ENCODE measurements at regions not wholly inside any gene's neighbourhood (a gene's known extent, or its start where the extent isn't known, plus 50 kb on each side); places are given as distances from the start of the nearest gene placed in this dataset.

DNA sequence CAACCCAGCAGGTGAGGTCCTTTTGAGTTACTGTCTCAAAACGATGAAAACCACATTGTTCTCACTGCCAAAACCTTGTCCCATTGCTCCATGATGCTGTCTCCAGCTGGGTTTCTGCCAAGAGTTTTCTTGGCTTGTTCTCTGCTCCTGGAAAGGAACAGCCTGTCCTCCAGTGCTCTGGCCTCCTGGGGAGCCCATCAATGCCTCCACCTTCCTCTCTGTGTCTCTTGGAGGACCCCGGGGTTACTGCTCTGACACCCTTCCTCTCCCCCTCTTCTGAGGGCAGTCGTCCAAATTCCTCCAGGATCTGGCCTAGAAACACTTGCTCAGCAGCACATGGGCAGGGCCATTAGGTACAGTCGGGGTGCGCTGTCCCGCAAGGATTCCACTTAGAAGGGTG, 63.9 kb upstream of the RGMA start:
- CTCF ChIA-PET = interaction anchor here (0.6 to 0.7 kb wide), 2 partner anchors 14 to 124 kb away, joined by 3 read pairs; no protein-coding TSS in a partner anchor
- TF ChIP-seq, protein P1, sequence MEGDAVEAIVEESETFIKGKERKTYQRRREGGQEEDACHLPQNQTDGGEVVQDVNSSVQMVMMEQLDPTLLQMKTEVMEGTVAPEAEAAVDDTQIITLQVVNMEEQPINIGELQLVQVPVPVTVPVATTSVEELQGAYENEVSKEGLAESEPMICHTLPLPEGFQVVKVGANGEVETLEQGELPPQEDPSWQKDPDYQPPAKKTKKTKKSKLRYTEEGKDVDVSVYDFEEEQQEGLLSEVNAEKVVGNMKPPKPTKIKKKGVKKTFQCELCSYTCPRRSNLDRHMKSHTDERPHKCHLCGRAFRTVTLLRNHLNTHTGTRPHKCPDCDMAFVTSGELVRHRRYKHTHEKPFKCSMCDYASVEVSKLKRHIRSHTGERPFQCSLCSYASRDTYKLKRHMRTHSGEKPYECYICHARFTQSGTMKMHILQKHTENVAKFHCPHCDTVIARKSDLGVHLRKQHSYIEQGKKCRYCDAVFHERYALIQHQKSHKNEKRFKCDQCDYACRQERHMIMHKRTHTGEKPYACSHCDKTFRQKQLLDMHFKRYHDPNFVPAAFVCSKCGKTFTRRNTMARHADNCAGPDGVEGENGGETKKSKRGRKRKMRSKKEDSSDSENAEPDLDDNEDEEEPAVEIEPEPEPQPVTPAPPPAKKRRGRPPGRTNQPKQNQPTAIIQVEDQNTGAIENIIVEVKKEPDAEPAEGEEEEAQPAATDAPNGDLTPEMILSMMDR (conservative IDR thresholded peaks at IDR 0.05; ENCODE audit: low read depth) = no peak
- POLR2A ChIA-PET (ENCODE audit: low non-redundant PET) = no interaction called here
- H3K27ac ChIP-seq = no peak overlapping the region
- DNase-seq (ENCODE audit: low spot score) = no peak

DNA sequence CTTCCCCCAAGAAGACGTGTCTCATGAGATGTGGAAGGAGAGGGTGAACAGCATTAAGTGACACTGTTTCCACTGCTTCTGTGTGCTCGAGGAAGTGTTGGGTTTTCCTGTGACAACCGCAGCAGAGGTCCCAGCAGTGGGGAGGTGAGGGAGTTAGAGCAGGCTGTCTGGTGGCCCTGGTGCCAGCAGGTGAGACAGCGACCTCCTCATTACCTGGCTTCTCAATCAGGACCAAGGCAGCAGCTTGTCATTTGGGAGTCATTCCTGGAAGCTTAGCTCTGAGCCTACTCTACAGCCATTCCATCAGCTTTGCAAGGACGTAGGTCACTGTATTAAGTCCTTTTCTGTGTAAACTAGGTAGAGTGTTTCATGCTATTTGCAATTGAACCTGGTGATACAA, 63.3 kb upstream of the RGMA start:
- CTCF ChIA-PET = interaction anchor here (0.6 to 0.7 kb wide), 4 partner anchors 15 to 135 kb away, joined by 3 to 6 read pairs (median 3); no protein-coding TSS in a partner anchor
- POLR2A ChIA-PET (ENCODE audit: low non-redundant PET) = no interaction called here
- DNase-seq (ENCODE audit: low spot score) = no peak
- no peak overlapping the region for H3K27ac ChIP-seq
- TF ChIP-seq, protein P1 (conservative IDR thresholded peaks at IDR 0.05; ENCODE audit: low read depth) = no peak

DNA sequence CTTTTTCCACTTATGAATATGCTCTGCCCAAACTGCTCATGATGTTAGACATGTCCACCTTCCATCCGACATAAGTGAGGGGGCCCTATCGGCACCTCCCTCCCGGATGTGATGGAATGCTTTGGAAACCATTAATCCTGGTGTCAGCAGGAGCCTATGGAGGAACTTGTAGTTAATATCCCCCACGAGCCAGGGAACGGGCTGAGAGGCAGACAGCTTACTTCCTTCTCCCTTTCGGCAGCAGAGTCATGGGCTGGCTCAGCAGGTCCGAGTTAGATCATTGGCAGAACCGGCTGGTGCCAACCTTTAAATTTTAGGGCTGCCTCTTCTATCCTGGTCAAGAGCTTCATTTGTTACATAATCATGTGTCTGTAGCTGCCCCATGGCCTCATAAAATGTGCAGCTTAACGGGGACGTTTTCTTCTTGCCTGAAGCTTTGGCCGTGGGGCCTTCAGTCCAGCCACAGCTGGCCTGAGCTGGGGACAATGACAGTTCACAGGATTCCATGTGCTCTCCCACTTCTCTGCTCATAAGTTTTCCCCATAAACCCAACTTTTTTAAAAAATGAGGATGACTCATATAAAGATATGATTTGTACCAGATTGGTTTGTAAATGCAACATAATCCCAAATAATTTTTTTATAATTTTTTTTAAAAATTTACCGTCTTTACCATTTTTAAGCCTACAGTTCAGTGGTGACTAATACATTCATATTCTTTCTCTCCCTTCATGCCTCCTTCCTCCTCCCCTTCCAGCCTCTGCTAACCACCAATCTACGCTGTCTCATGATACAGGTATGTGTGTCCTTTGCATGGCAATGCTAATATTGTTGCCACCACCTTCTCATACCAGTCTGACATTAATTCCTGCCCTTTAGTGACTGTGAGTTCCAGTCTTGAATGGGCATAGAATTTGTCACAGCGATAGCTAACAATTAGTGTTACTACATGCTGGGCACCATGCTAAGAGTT, 62.2 kb upstream of the RGMA start:
- no peak overlapping the region for H3K27ac ChIP-seq
- no peak for DNase-seq (ENCODE audit: low spot score)
- TF ChIP-seq, protein P1 (conservative IDR thresholded peaks at IDR 0.05; ENCODE audit: low read depth) = no peak
- CTCF ChIA-PET = no interaction called here
- POLR2A ChIA-PET (ENCODE audit: low non-redundant PET) = no interaction called here

DNA sequence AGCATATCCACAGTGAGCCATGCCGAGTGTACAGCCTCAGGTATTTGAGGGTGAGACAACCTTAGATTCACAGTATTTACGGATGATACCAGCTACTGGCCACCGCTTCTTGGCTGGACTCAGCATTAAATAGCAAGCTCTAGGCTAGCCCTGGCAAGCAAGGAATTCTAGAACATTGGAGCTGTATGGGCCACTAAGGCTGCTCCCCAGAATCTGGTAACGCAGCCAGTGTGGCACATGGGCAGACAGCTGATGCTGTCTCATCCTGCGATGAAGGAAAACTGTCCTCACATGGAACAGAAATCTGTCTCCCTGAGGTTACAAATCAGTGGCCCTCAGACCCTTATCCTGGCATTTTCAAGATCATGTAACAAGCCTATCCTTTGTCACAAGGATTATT, 57.6 kb upstream of the RGMA start:
- no peak for DNase-seq (ENCODE audit: low spot score)

DNA sequence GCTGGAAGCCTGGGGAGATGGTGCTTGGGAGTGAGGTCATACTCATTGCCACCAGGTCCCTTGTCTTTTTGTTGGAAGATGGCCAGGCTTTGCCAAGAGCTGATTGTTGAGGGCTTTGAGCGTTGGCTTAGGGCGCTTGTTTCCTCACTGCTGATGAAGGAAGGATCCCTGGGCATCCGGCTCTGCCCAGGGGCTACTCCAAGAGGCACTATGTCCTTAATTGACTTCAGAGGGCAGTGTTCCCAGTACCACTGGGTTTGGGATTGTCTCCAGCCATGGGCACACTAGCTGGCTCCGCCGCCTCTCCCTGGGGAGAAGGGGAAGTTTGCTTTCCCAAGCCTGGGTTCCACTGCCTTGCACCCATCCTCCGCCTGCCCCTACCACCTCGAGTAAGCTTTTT, 57.2 kb upstream of the RGMA start:
- TF ChIP-seq, protein P1 (conservative IDR thresholded peaks at IDR 0.05; ENCODE audit: low read depth) = no peak
- DNase-seq (ENCODE audit: low spot score) = no peak
- ChIA-PET CTCF (no interaction called here), POLR2A (ENCODE audit: low non-redundant PET) (no interaction called here)
- H3K27ac ChIP-seq = no peak overlapping the region

More for the DNA sequence above, 57.6 kb upstream of the RGMA start:
- POLR2A ChIA-PET (ENCODE audit: low non-redundant PET) = no interaction called here
- CTCF ChIA-PET = no interaction called here
- TF ChIP-seq, protein P1 (conservative IDR thresholded peaks at IDR 0.05; ENCODE audit: low read depth) = no peak
- no peak overlapping the region for H3K27ac ChIP-seq

DNA sequence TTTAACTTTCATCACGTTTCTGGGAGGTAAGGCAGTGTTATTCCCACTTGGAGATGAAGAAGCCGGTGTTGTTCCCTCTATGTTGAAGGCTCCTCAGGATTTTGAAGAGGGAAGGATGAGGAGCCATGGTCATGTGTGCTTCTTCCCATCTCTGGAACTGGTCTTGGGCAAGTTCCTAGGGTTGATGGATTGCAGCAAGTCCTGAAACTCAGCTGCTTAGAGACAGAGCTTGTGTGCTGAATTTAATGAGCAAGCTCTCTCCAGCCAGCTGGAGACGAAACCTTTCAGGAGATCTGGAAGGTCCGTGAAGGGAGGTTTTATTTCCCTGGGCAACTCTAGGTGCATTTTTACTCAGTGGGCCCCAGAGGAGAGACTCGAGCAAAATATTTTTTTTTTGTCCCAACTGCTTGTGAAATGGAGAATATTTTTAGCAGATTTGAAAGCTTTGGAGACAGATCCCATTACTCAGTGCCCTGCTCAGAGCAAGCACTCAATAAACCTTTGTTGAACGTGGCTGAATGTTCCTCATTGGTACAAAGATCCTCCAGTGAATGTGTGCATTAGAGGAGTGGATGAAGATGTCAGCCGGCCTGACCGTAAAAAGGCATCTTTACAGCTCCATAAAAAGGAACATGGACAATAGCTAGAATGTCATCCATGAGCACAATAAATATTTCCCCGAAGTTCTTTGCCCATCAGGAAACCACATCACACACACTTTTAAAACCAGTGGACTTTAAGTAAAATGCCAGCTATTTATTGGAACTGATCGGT, 55.6 kb upstream of the RGMA start:
- CTCF ChIA-PET = no interaction called here
- no peak overlapping the region for H3K27ac ChIP-seq
- POLR2A ChIA-PET (ENCODE audit: low non-redundant PET) = no interaction called here
- TF ChIP-seq, protein P1 (conservative IDR thresholded peaks at IDR 0.05; ENCODE audit: low read depth) = no peak
- DNase-seq (ENCODE audit: low spot score) = no peak

All from RWPE1 (cell line).